ENCODE measurements at regions not wholly inside any gene's neighbourhood (a gene's known extent, or its start where the extent isn't known, plus 50 kb on each side); places are given as distances from the start of the nearest gene placed in this dataset.

- Histone ChIP-seq H4K20me1 (ENCODE audit: insufficient read depth, low read length) (no peaks in the 10 kb centered on the region), H3K36me3 (replicated peaks; ENCODE audit: insufficient read depth, low read length) (no peaks in the 10 kb centered on the region)
These were observed 55.4 kb downstream of the XCL1 start for GRCh38 chr1:168631671-168632400.

DNA sequence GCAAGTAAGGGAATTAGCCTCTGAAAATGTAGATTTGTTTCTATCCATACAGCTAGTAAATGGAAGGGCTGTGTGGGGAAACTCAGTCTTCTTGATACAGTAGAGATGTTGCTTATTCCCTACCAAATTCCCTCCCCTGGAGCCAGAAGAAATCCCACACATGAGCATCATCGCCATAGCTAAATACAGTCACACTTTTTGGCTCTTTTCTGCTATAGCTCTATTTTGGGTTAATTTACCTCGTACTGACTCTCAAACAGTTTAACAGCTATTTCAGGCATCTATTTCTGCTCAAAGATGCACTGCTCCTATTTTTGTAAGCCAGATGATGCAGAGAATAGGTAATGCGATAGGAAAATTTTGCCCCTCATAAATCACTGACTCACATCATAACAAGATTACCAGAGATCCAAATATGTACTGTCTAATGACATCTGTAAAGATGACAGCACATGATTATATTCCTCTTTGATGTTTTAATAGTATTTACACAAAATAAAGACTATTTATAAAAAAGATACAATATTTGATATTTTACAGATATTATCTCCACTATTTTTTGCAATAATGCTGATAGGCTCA, 58.6 kb downstream of the XCL1 start:
- Histone ChIP-seq H3F3A (ENCODE audit: insufficient read depth, low read length) (no peaks in the 10 kb centered on the region; the same call in 1 of the 2 replicates), H4K20me1 (ENCODE audit: insufficient read depth, low read length) (no peaks in the 10 kb centered on the region), H3K27ac (ENCODE audit: low read length) (no peak overlapping the region), H3K4me3 (ENCODE audit: low read length) (no peak overlapping the region), H3K36me3 (replicated peaks; ENCODE audit: insufficient read depth, low read length) (no peaks in the 10 kb centered on the region), H3K4me1 (ENCODE audit: low read length) (peaks cover 12% of the 10 kb centered on the region), H3K4me2 (ENCODE audit: low read depth, low read length) (no peak overlapping the region), H3K9ac (ENCODE audit: low read length) (no peak overlapping the region), H2AFZ (ENCODE audit: low read length) (no peak overlapping the region), H3K9me3 (replicated peaks; ENCODE audit: insufficient read depth, low read length) (no peaks in the 10 kb centered on the region), H3K9me2 (replicated peaks; ENCODE audit: insufficient read depth, low read length) (no peaks in the 10 kb centered on the region), H3K79me2 (ENCODE audit: low read length) (no peaks in the 10 kb centered on the region), H3K27me3 (replicated peaks; ENCODE audit: insufficient read depth, low read length) (no peaks in the 10 kb centered on the region)
- TF ChIP-seq, protein P1, sequence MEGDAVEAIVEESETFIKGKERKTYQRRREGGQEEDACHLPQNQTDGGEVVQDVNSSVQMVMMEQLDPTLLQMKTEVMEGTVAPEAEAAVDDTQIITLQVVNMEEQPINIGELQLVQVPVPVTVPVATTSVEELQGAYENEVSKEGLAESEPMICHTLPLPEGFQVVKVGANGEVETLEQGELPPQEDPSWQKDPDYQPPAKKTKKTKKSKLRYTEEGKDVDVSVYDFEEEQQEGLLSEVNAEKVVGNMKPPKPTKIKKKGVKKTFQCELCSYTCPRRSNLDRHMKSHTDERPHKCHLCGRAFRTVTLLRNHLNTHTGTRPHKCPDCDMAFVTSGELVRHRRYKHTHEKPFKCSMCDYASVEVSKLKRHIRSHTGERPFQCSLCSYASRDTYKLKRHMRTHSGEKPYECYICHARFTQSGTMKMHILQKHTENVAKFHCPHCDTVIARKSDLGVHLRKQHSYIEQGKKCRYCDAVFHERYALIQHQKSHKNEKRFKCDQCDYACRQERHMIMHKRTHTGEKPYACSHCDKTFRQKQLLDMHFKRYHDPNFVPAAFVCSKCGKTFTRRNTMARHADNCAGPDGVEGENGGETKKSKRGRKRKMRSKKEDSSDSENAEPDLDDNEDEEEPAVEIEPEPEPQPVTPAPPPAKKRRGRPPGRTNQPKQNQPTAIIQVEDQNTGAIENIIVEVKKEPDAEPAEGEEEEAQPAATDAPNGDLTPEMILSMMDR (IDR thresholded peaks at IDR 0.05; ENCODE audit: low read length) = no peak
- TF ChIP-seq EZH2 (optimal IDR thresholded peaks at IDR 0.05; ENCODE audit: low read depth, low read length) (no peak), EZH2phosphoT487 (IDR thresholded peaks at IDR 0.05; ENCODE audit: low read length) (no peak)
- DNase-seq = no peak

More at GRCh38 chr1:168631671-168632400, 55.4 kb downstream of the XCL1 start:
- no peaks in the 10 kb centered on the region for H3K79me2 ChIP-seq (ENCODE audit: low read length)
- no peak overlapping the region for H2AFZ ChIP-seq (ENCODE audit: low read length)
- no peak for DNase-seq
- no peaks in the 10 kb centered on the region for H3F3A ChIP-seq (ENCODE audit: insufficient read depth, low read length)
- H3K9me3 ChIP-seq (replicated peaks; ENCODE audit: insufficient read depth, low read length) = no peaks in the 10 kb centered on the region
- no peaks in the 10 kb centered on the region for H3K9me2 ChIP-seq (replicated peaks; ENCODE audit: insufficient read depth, low read length)
- H3K4me2 ChIP-seq (ENCODE audit: low read depth, low read length) = no peak overlapping the region
- H3K4me1 ChIP-seq (ENCODE audit: low read length) = peaks cover 7% of the 10 kb centered on the region
- TF ChIP-seq, protein P1 (IDR thresholded peaks at IDR 0.05; ENCODE audit: low read length) = no peak
- TF ChIP-seq EZH2 (optimal IDR thresholded peaks at IDR 0.05; ENCODE audit: low read depth, low read length) (no peak), EZH2phosphoT487 (IDR thresholded peaks at IDR 0.05; ENCODE audit: low read length) (no peak)
- H3K4me3 ChIP-seq (ENCODE audit: low read length) = no peak overlapping the region
- H3K27me3 ChIP-seq (replicated peaks; ENCODE audit: insufficient read depth, low read length) = no peaks in the 10 kb centered on the region
- no peak overlapping the region for H3K9ac ChIP-seq (ENCODE audit: low read length)
- no peak overlapping the region for H3K27ac ChIP-seq (ENCODE audit: low read length)

GRCh38 chr1:168636200-168636599, 59.8 kb downstream of the XCL1 start:
- Histone ChIP-seq H3K9me2 (replicated peaks; ENCODE audit: insufficient read depth, low read length) (no peaks in the 10 kb centered on the region), H3K4me1 (ENCODE audit: low read length) (peaks cover 12% of the 10 kb centered on the region), H3K27me3 (replicated peaks; ENCODE audit: insufficient read depth, low read length) (no peaks in the 10 kb centered on the region), H3K79me2 (ENCODE audit: low read length) (no peaks in the 10 kb centered on the region), H2AFZ (ENCODE audit: low read length) (peak overlapping the region; percentile 21; the same call in 1 of the 2 replicates), H3K9me3 (replicated peaks; ENCODE audit: insufficient read depth, low read length) (no peaks in the 10 kb centered on the region), H3K4me3 (ENCODE audit: low read length) (no peak overlapping the region), H3K27ac (ENCODE audit: low read length) (no peak overlapping the region), H3F3A (ENCODE audit: insufficient read depth, low read length) (no peaks in the 10 kb centered on the region; the same call in 1 of the 2 replicates), H3K9ac (ENCODE audit: low read length) (no peak overlapping the region), H3K4me2 (ENCODE audit: low read depth, low read length) (peak overlapping the region; percentile 12; the same call in 1 of the 2 replicates), H3K36me3 (replicated peaks; ENCODE audit: insufficient read depth, low read length) (no peaks in the 10 kb centered on the region), H4K20me1 (ENCODE audit: insufficient read depth, low read length) (no peaks in the 10 kb centered on the region)
- TF ChIP-seq, protein P1 (IDR thresholded peaks at IDR 0.05; ENCODE audit: low read length) = peak; percentile 41
- TF ChIP-seq EZH2 (optimal IDR thresholded peaks at IDR 0.05; ENCODE audit: low read depth, low read length) (no peak), EZH2phosphoT487 (IDR thresholded peaks at IDR 0.05; ENCODE audit: low read length) (no peak)
- DNase-seq = peak; percentile 52
